Left hindlimb (tissue), 1 donor: ENCODE measurements at regions not wholly inside any gene's neighbourhood (a gene's known extent, or its start where the extent isn't known, plus 50 kb on each side); places are given as distances from the start of the nearest gene placed in this dataset.
"Not testable (repeated sequence)": the region's sequence is repeated elsewhere in the genome, so short reads cannot be mapped to it uniquely, and the experiment has no call there.

Experiments
- DNase-seq: peaks from one replicate; pipeline ENCODE4 v3.0.0-alpha.2; 2018

GRCh38 chr15:70522323-70522966 lies 240.9 kb downstream of the UACA start:
- DNase-seq: no peak

- no peak for DNase-seq
Observed at GRCh38 chr15:70521576-70522322, 241.6 kb downstream of the UACA start.

- no peak for DNase-seq
Observed at GRCh38 chr15:70519616-70520015, 243.7 kb downstream of the UACA start.

- DNase-seq: no peak
Observed at GRCh38 chr15:70519004-70519365, 244.4 kb downstream of the UACA start.

GRCh38 chr15:70518201-70519003 lies 245.0 kb downstream of the UACA start:
- DNase-seq: no peak

- no peak for DNase-seq
Observed at GRCh38 chr15:70517194-70517590, 246.2 kb downstream of the UACA start.

- DNase-seq: no peak
Observed at GRCh38 chr15:70516408-70517193, 246.8 kb downstream of the UACA start.

GRCh38 chr15:70514251-70514650 lies 249.1 kb downstream of the UACA start:
- DNase-seq: no peak

GRCh38 chr15:70513819-70514218 lies 249.5 kb downstream of the UACA start:
- no peak for DNase-seq

- no peak for DNase-seq
Observed at GRCh38 chr15:70512772-70513362, 250.5 kb downstream of the UACA start.

GRCh38 chr15:70511972-70512587 lies 251.3 kb downstream of the UACA start:
- not testable (repeated sequence) for DNase-seq

GRCh38 chr15:70510433-70510832 lies 252.9 kb downstream of the UACA start:
- no peak for DNase-seq

GRCh38 chr15:70509731-70510143 lies 253.6 kb downstream of the UACA start:
- DNase-seq: no peak

- DNase-seq: no peak
Observed at GRCh38 chr15:70509282-70509662, 254.1 kb downstream of the UACA start.

- DNase-seq: no peak
Observed at GRCh38 chr15:70508561-70509281, 254.6 kb downstream of the UACA start.

GRCh38 chr15:70507772-70508371 lies 255.5 kb downstream of the UACA start:
- no peak for DNase-seq

GRCh38 chr15:70505936-70506912 lies 257.1 kb downstream of the UACA start:
- no peak for DNase-seq

- no peak for DNase-seq
Observed at GRCh38 chr15:70505411-70505919, 257.9 kb downstream of the UACA start.

GRCh38 chr15:70504988-70505387 lies 258.4 kb downstream of the UACA start:
- DNase-seq: no peak
